ENCODE measurements at regions not wholly inside any gene's neighbourhood (a gene's known extent, or its start where the extent isn't known, plus 50 kb on each side); places are given as distances from the start of the nearest gene placed in this dataset.

- Histone ChIP-seq H3K4me3 (replicated peaks in 1 of 2; ENCODE audit: low read depth in 1 of 2, low read length in 2 of 2) (no peak overlapping the region), H3K9ac (ENCODE audit: low read length) (no peak overlapping the region), H3K4me2 (ENCODE audit: low read length) (no peak overlapping the region), H4K20me1 (ENCODE audit: insufficient read depth) (no peaks in the 10 kb centered on the region), H2AFZ (ENCODE audit: low read depth, low read length, poor library complexity, severe bottlenecking) (no peak overlapping the region), H3K4me1 (ENCODE audit: control insufficient read depth in 1 of 2, insufficient read depth in 2 of 2, low read length in 2 of 2) (no peaks in the 10 kb centered on the region), H3K36me3 (ENCODE audit: control insufficient read depth in 1 of 2, insufficient read depth in 2 of 2, low read length in 2 of 2) (no peaks in the 10 kb centered on the region), H3K79me2 (ENCODE audit: insufficient read depth, low read length) (no peaks in the 10 kb centered on the region), H3K9me3 (ENCODE audit: control insufficient read depth in 1 of 2, insufficient read depth in 1 of 2, low read depth in 1 of 2, low read length in 2 of 2) (no peaks in the 10 kb centered on the region), H3K27ac (ENCODE audit: low read depth, low read length) (no peak overlapping the region), H3K9me2 (ENCODE audit: insufficient read depth) (no peaks in the 10 kb centered on the region), H3K27me3 (ENCODE audit: insufficient read depth, low read length) (peaks cover 5% of the 10 kb centered on the region; the same call in 1 of the 2 replicates)
- ChIA-PET POLR2A (no interaction called here), CTCF (no interaction called here), RAD21 (ENCODE audit: low non-redundant PET in 1 of 2, low total read pairs in 2 of 2, uncharacterized antibody in 2 of 2, unreplicated experiment in 2 of 2) (no interaction called here)
- ATAC-seq (no peak), DNase-seq (ENCODE audit: low read depth, low spot score) (no peak)
- no peak for TF ChIP-seq FOSL1 (IDR thresholded peaks at IDR 0.05; ENCODE audit: low read depth)
- no peak for TF ChIP-seq SIN3A (IDR thresholded peaks at IDR 0.05; ENCODE audit: low read depth)
- no peak for TF ChIP-seq EZH2phosphoT487 (IDR thresholded peaks at IDR 0.05; ENCODE audit: borderline replicate concordance)
- BruUV-seq (replicated peaks): no TSS peak
- intact Hi-C loops (cut with micrococcal nuclease): no loop called here
Measured at GRCh38 chr10:35754519-35754918, 112.4 kb upstream of the FZD8 start.

- intact Hi-C loops (cut with micrococcal nuclease): no loop called here
- TF ChIP-seq POLR2A (IDR thresholded peaks at IDR 0.05; ENCODE audit: borderline replicate concordance, extremely low read depth, insufficient read depth, insufficient read length) (no peak), POLR2AphosphoS5 (IDR thresholded peaks at IDR 0.05; ENCODE audit: low read depth, low read length) (no peak), JUND (IDR thresholded peaks at IDR 0.05) (no peak), CEBPB (IDR thresholded peaks at IDR 0.05; ENCODE audit: low read depth) (no peak), CBX3 (IDR thresholded peaks at IDR 0.05; ENCODE audit: low read depth) (no peak), RAD21 (IDR thresholded peaks at IDR 0.05; ENCODE audit: low read depth) (no peak), EZH2 (IDR thresholded peaks at IDR 0.05) (no peak), YY1 (IDR thresholded peaks at IDR 0.05; ENCODE audit: extremely low read depth, insufficient replicate concordance, low read depth, low read length) (no peak)
- POLR2A ChIA-PET: no interaction called here
Measured at GRCh38 chr10:35752469-35753461, 110.7 kb upstream of the FZD8 start.

More at GRCh38 chr10:35752469-35753461, 110.7 kb upstream of the FZD8 start:
- H3K36me3 ChIP-seq (ENCODE audit: control insufficient read depth in 1 of 2, insufficient read depth in 2 of 2, low read length in 2 of 2): no peaks in the 10 kb centered on the region
- ATAC-seq (no peak), DNase-seq (ENCODE audit: low read depth, low spot score) (no peak)
- no peak overlapping the region for H2AFZ ChIP-seq (ENCODE audit: low read depth, low read length, poor library complexity, severe bottlenecking)
- CTCF ChIA-PET: no interaction called here
- H3K79me2 ChIP-seq (ENCODE audit: insufficient read depth, low read length): no peaks in the 10 kb centered on the region
- H3K9ac ChIP-seq (ENCODE audit: low read length): no peak overlapping the region
- H3K4me1 ChIP-seq (ENCODE audit: control insufficient read depth in 1 of 2, insufficient read depth in 2 of 2, low read length in 2 of 2): no peaks in the 10 kb centered on the region
- H3K4me3 ChIP-seq (replicated peaks in 1 of 2; ENCODE audit: low read depth in 1 of 2, low read length in 2 of 2): no peak overlapping the region
- H4K20me1 ChIP-seq (ENCODE audit: insufficient read depth): no peaks in the 10 kb centered on the region
- H3K9me3 ChIP-seq (ENCODE audit: control insufficient read depth in 1 of 2, insufficient read depth in 1 of 2, low read depth in 1 of 2, low read length in 2 of 2): no peaks in the 10 kb centered on the region
- BruUV-seq (replicated peaks): no TSS peak
- H3K27me3 ChIP-seq (ENCODE audit: insufficient read depth, low read length): peaks cover 4% of the 10 kb centered on the region; the same call in 1 of the 2 replicates
- no peaks in the 10 kb centered on the region for H3K9me2 ChIP-seq (ENCODE audit: insufficient read depth)
- no peak overlapping the region for H3K4me2 ChIP-seq (ENCODE audit: low read length)
- H3K27ac ChIP-seq (ENCODE audit: low read depth, low read length): no peak overlapping the region
- RAD21 ChIA-PET (ENCODE audit: low non-redundant PET in 1 of 2, low total read pairs in 2 of 2, uncharacterized antibody in 2 of 2, unreplicated experiment in 2 of 2): no interaction called here
